ENCODE measurements at regions not wholly inside any gene's neighbourhood (a gene's known extent, or its start where the extent isn't known, plus 50 kb on each side); places are given as distances from the start of the nearest gene placed in this dataset.
"Not testable (repeated sequence)": the region's sequence is repeated elsewhere in the genome, so short reads cannot be mapped to it uniquely, and the experiment has no call there.

DNA sequence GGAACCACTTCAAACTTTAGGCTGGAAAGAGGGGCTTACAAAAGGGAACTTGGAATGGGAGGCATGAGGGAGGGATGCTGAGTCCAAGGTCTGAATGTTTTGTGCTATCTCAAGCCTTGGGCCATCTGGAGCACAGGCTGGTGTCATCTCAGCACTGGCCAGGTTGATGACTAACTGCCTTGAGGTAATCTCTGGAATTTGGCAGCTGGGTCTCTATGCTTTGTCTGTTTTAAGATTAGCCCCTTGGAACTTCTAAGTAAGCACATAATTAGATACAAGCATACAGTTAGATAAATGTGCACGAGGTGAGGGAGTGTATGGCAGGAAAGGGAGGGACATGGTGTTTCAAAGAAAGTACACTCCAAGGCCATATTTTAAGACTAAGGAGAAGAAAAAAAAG lies 252.4 kb upstream of the CCDC54 start:
- no peak for DNase-seq (ENCODE audit: low read depth in 2 of 2)

DNA sequence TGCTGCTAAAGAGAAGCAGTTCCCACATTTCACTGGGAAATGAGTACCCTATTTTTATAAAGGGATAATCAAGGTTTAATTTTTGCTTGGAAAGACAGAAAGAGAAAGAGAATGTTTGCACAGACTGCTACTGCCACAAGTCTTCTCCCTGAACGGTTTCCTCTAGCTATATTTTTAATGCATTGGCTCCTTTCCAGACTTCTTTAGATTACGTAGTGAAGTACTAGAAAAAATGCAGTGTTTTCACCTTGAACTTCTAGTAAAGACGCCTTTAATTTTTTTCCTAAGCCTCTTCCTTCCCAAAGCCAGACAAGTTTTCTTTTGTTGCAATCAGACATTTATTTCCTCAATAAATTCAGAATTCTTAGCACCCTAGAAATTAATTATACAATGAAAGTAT lies 248.3 kb upstream of the CCDC54 start:
- no peak for DNase-seq (ENCODE audit: low read depth in 2 of 2)

DNA sequence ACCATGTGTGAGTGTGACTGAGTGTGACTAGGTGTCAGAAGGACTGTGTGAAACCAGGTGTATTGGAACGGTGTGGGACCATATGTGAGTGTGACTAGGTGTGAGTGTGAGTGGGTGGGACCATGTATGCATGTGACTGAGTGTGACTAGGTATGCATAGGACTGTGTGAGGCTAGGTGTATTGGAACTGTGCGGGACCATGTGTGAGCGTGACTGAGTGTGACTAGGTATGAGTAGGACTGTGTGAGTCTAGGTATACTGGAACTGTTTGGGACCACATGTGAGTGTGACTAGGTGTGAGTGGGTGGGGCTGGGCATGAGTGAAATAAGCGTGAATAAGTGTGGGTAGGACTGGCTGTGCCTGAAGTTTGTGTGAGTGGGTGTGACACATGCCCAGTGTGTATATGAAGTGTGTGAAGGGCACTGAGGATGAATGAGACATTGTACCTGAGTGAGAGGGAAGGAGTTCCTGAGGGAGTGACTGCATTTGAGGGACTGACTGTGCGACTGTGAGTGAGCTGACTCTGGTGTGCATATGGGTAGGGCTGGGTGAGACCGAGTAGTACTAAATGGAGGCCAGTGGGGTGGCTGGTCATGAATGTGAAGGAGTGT lies 247.0 kb upstream of the CCDC54 start:
- DNase-seq (ENCODE audit: low read depth in 2 of 2): no peak

DNA sequence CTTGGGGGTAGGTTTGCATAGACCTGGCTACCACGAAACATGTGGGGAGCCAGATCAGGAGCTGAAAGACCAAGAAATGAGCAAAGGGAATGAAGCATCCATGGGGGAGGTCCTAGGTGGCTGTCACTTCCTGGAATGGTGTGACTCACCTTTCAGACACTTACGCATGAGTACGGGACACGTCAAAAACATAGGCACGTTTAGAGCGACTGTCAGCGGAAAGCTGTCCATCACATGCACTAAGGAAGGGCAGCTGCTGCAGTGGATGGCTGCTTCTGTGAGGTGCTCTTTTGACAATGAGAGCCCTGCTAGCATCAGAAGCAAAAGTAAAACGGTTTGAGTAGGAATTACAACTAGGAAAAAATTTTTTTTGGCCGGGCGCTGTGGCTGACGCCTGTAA lies 244.6 kb upstream of the CCDC54 start:
- no peak for DNase-seq (ENCODE audit: low read depth in 2 of 2)

DNA sequence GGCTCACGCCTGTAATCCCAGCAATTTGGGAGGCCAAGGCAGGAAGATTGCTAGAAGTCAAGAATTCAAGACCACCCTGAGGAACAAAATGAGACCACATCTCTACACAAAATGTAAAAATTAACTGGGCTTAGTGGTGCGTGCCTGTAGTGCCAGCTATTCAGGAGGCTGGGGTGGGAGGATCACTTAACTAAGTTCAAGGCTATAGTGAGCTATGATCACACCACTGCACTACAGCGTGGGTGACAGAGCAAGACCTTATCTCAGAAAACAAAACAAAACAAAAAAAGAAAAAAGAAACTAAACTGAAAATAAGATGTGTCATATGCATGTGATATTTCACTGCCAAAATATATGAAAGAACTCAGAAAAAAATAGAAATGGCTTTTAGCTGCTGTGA lies 243.3 kb upstream of the CCDC54 start:
- no peak for DNase-seq (ENCODE audit: low read depth in 2 of 2)

DNA sequence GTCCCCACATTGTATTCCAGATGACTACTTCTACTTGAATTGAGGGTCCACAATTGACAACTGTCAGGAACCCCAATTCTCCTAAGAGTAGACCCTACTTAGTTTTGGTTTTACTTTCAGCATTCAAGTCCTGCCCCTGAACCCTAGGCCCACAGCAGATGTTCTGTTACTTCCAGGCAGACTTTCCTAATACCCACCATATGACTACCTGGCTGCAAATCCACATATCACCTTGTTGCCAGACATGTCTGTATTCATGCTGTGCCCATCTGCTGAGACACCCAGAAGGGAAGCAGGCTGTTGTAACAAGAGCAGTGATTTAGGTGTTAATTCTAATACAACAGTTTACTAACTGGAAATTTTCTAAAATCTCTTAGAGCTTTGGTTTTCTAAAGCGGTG lies 235.1 kb upstream of the CCDC54 start:
- DNase-seq (ENCODE audit: low read depth in 2 of 2): no peak

- no peak for DNase-seq (ENCODE audit: low read depth in 2 of 2)
Measured at GRCh38 chr3:107142786-107143575, 234.3 kb upstream of the CCDC54 start.

GRCh38 chr3:107150675-107151074 lies 226.6 kb upstream of the CCDC54 start:
- DNase-seq (ENCODE audit: low read depth in 2 of 2): no peak

DNA sequence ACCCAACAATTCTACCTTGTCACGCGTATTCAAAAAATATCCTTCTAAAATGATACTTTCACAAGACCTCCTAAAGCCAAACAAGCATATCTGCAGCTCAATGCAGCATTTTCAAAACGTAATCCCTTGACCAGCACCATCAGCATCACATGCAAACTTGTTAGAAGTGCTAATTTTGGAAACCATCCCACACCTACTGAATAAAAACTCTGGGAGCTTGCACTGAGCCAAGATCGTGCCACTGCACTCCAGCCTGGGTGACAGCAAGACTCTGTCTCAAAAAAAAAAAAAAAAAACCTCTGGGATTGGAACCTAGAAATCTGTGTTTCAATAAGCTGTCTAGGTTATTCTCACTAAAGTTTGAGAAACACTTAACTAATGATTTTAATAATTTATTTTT lies 223.3 kb upstream of the CCDC54 start:
- DNase-seq (ENCODE audit: low read depth in 2 of 2): no peak

DNA sequence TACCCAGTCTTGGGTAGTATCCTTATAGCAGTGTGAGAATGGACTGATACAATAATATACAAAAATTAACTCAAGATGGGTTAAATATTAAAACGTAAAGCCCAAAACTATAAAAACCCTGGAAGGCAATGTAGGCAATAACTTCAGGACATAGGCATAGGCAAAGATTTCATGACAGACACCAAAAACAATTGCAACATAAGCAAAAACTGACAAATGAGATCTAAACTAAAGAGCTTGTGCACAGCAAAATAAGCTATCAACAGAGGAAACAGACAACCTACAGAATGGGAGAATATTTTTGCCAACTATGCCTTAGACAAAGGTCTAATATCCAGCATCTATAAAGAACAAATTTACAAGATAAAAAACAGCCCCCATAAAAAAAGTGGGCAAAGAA lies 204.8 kb upstream of the CCDC54 start:
- no peak for DNase-seq (ENCODE audit: low read depth in 2 of 2)

- DNase-seq (ENCODE audit: low read depth in 2 of 2): no peak
Measured at GRCh38 chr3:107184375-107184774, 192.9 kb upstream of the CCDC54 start.

GRCh38 chr3:107188262-107188661 lies 189.0 kb upstream of the CCDC54 start:
- DNase-seq (ENCODE audit: low read depth in 2 of 2): no peak

GRCh38 chr3:107189158-107189791 lies 188.0 kb upstream of the CCDC54 start:
- DNase-seq (ENCODE audit: low read depth in 2 of 2): no peak

DNA sequence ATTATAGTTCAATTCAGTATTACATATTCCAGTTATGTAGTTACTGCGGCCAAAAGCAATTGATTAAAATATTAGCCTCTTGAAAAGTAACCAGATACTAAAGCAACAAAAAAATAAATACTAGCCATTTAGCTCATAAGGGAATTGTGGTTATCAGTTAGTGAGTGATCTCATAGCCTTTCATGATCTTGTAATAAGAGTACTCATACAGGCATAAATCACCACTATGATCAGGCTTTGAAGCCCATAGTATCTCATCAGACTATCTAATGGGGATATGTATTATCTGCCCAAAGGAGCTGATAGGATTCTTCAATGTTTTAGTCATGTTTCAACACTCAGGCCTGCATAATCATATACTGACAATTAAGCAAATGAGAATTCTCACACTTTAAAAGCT lies 184.1 kb upstream of the CCDC54 start:
- no peak for DNase-seq (ENCODE audit: low read depth in 2 of 2)

DNA sequence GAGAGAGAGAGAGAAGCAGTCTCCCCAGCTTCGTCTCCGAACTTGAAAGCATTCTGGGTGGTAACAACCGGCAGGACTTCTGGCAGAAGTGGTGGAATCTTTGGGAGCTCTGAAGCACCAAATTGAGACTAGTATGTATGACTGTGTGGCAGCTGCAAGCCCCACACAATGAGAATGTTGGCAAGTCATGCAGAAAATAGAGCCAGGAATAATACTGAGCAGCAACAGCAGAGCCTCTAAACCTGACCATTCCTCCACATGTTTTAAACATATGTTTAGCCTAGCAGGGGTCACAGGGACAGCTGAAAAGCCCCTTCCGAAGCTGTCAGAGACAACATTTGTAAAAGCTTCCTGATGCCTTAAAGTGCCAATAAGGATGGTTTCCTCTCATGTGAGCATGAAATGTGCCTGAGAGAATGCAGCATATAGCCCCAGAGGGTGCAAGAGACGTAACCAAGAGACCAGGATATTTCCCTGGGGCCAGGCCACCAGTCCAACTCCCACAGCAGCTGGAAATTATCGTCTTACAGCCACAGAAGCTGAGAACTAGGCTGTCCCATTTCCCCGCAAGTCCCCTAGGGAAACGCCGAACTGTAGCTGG lies 178.6 kb upstream of the CCDC54 start:
- peak in 1 of 2 donors; percentile 6 for DNase-seq (ENCODE audit: low read depth in 2 of 2)

GRCh38 chr3:107201146-107201545 lies 176.1 kb upstream of the CCDC54 start:
- no peak for DNase-seq (ENCODE audit: low read depth in 2 of 2)

DNA sequence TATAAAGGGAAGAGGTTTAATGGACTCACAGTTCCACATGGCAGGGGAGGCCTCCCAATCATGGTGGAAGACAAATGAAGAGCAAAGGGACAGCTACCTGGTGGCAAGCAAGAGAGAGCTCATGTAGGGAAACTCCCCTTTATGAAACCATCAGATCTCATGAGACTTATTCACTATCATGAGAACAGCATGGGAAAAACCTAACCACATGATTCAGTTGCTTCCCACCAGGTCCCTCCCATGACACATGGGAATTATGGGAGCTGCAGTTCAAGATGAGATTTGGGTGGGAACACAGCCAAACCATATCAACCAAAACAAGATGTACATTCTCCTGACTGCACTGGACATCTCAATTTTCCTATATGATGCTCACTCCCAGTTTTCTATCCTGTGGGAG lies 174.4 kb upstream of the CCDC54 start:
- not testable (repeated sequence) for DNase-seq (ENCODE audit: low read depth in 2 of 2)

GRCh38 chr3:107204121-107204520 lies 173.1 kb upstream of the CCDC54 start:
- no peak for DNase-seq (ENCODE audit: low read depth in 2 of 2)

GRCh38 chr3:107205358-107205757 lies 171.9 kb upstream of the CCDC54 start:
- DNase-seq (ENCODE audit: low read depth in 2 of 2): no peak

- peak in 1 of 2 donors; percentile 54 for DNase-seq (ENCODE audit: low read depth in 2 of 2)
Measured at GRCh38 chr3:107206141-107206540, 171.1 kb upstream of the CCDC54 start.

DNA sequence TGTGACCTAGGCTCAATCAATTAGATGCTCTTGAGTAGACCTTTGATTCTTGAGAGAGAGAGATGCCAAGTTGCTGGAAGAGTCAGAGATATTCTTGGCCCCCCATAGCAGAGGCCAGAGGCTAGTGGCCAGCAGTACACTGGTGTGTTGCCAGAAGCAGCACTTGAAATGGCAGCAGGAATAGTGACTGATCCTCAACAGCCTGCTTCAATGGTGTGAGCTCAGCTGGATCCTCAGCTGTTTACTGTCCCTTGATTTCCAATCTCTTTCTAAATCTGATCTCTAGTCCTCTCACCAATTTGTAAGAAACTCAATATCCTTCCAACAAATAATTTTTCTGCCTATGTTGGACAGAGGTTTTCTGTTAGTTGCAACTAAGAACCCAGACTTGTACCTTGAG lies 170.3 kb upstream of the CCDC54 start:
- peak in 1 of 2 donors; percentile 6 for DNase-seq (ENCODE audit: low read depth in 2 of 2)

DNA sequence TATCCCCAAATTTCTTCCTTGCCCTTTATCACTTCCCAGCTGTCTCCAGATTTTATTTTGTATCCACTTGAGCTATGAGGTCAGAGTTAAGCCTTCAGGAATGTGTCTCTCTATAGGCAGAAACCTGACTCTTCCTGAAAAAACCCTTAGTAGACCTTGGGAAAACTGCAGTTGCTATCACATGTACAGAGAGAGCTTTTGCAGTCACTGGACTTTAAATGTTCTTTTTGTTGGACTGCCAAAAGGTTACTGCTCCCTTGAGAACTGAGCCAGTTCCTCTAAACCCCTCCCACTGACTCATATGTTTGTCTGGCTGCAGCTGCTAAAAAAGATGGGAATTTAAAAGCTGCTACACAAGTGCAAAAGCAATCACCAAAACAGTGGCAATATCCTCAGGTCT lies 169.1 kb upstream of the CCDC54 start:
- DNase-seq (ENCODE audit: low read depth in 2 of 2): peak in 1 of 2 donors; percentile 96

All from dermis microvascular lymphatic vessel endothelial cell (primary cell).